NB4 (cell line): ENCODE measurements at regions not wholly inside any gene's neighbourhood (a gene's known extent, or its start where the extent isn't known, plus 50 kb on each side); places are given as distances from the start of the nearest gene placed in this dataset.

Source experiments
- DNase-seq: peaks from one replicate; pipeline ENCODE4 v3.0.0; 2010; ENCODE audit warnings: low read depth
- H3K4me3 ChIP-seq: one replicate; pipeline ENCODE4 v1.5.1; 2011; ENCODE audit warnings: mild to moderate bottlenecking, low read depth, low read length, moderate library complexity
- CTCF ChIP-seq: IDR thresholded peaks from one replicate; pipeline ENCODE4 v1.5.1; 2012; ENCODE audit warnings: low read depth, low read length
- MAX ChIP-seq: IDR thresholded peaks from 2 replicates; pipeline ENCODE4 v1.6.1; 2011; ENCODE audit warnings: low read depth, low read length
- MYC ChIP-seq: IDR thresholded peaks from 2 replicates; pipeline ENCODE4 v1.6.1; 2011; ENCODE audit warnings: low read depth, low read length
- POLR2A ChIP-seq: IDR thresholded peaks from 2 replicates; pipeline ENCODE4 v1.6.1; 2011; ENCODE audit warnings: mild to moderate bottlenecking; ENCODE audit not compliant: insufficient read length; ENCODE audit errors: extremely low read depth

- TF ChIP-seq MYC (no peak), POLR2A (no peak), CTCF (no peak), MAX (no peak)
- H3K4me3 ChIP-seq = no peak overlapping the region
- no peak for DNase-seq
Observed at GRCh38 chr13:90375851-90376250, 971.6 kb upstream of the MIR17HG start.

- no peak overlapping the region for H3K4me3 ChIP-seq
- no peak for TF ChIP-seq CTCF
- DNase-seq = no peak
Observed at GRCh38 chr13:90382425-90382824, 965.1 kb upstream of the MIR17HG start.

- DNase-seq = no peak
- no peak overlapping the region for H3K4me3 ChIP-seq
- TF ChIP-seq MYC (no peak), POLR2A (no peak), MAX (no peak), CTCF (no peak)
Observed at GRCh38 chr13:90385781-90386489, 961.6 kb upstream of the MIR17HG start.

- no peak for DNase-seq
- no peak overlapping the region for H3K4me3 ChIP-seq
- no peak for TF ChIP-seq CTCF
- TF ChIP-seq MYC = no peak
- no peak for TF ChIP-seq MAX
- TF ChIP-seq POLR2A = no peak
Observed at GRCh38 chr13:90388887-90389452, 958.5 kb upstream of the MIR17HG start.

GRCh38 chr13:90389537-90389936, 958.0 kb upstream of the MIR17HG start:
- DNase-seq = no peak
- no peak overlapping the region for H3K4me3 ChIP-seq
- TF ChIP-seq MYC (no peak), POLR2A (no peak), CTCF (no peak), MAX (no peak)

GRCh38 chr13:90393408-90393807, 954.1 kb upstream of the MIR17HG start:
- no peak for TF ChIP-seq POLR2A
- TF ChIP-seq MAX = no peak
- no peak for TF ChIP-seq CTCF
- TF ChIP-seq MYC = no peak
- no peak for DNase-seq
- H3K4me3 ChIP-seq = no peak overlapping the region
